Inflammatory macrophage treated with lipopolysaccharide for 1 hour (primary cell): ENCODE measurements at regions not wholly inside any gene's neighbourhood (a gene's known extent, or its start where the extent isn't known, plus 50 kb on each side); places are given as distances from the start of the nearest gene placed in this dataset.
"Not testable (repeated sequence)": the region's sequence is repeated elsewhere in the genome, so short reads cannot be mapped to it uniquely, and the experiment has no call there.

Experiments
- DNase-seq, 2 donors: peaks; one replicate each; pipeline ENCODE4 v3.0.0-alpha.2; 2020 to 2022

- no peak for DNase-seq
Measured at GRCh38 chrX:122241959-122242358, 942.1 kb upstream of the GRIA3 start.

GRCh38 chrX:122244080-122244479 lies 940.0 kb upstream of the GRIA3 start:
- DNase-seq: no peak

GRCh38 chrX:122245175-122245574 lies 938.9 kb upstream of the GRIA3 start:
- DNase-seq: no peak

GRCh38 chrX:122245943-122246342 lies 938.1 kb upstream of the GRIA3 start:
- DNase-seq: no peak

GRCh38 chrX:122246937-122247336 lies 937.1 kb upstream of the GRIA3 start:
- DNase-seq: no peak

- no peak for DNase-seq
Measured at GRCh38 chrX:122248681-122249080, 935.4 kb upstream of the GRIA3 start.

GRCh38 chrX:122252454-122252853 lies 931.6 kb upstream of the GRIA3 start:
- DNase-seq: no peak

- DNase-seq: no peak
Measured at GRCh38 chrX:122268353-122268752, 915.7 kb upstream of the GRIA3 start.

- no peak for DNase-seq
Measured at GRCh38 chrX:122269243-122269781, 914.8 kb upstream of the GRIA3 start.

- DNase-seq: no peak
Measured at GRCh38 chrX:122270809-122271494, 913.1 kb upstream of the GRIA3 start.

- no peak for DNase-seq
Measured at GRCh38 chrX:122272011-122272410, 912.1 kb upstream of the GRIA3 start.

GRCh38 chrX:122279746-122280145 lies 904.3 kb upstream of the GRIA3 start:
- no peak for DNase-seq

GRCh38 chrX:122299822-122300221 lies 884.3 kb upstream of the GRIA3 start:
- DNase-seq: not testable (repeated sequence)

- no peak for DNase-seq
Measured at GRCh38 chrX:122301491-122301890, 882.6 kb upstream of the GRIA3 start.

- no peak for DNase-seq
Measured at GRCh38 chrX:122303761-122304160, 880.3 kb upstream of the GRIA3 start.

- no peak for DNase-seq
Measured at GRCh38 chrX:122344816-122345215, 839.3 kb upstream of the GRIA3 start.

- DNase-seq: no peak
Measured at GRCh38 chrX:122363112-122363795, 820.8 kb upstream of the GRIA3 start.

- not testable (repeated sequence) for DNase-seq
Measured at GRCh38 chrX:122375533-122375932, 808.5 kb upstream of the GRIA3 start.

GRCh38 chrX:122389005-122389404 lies 795.1 kb upstream of the GRIA3 start:
- DNase-seq: no peak

- no peak for DNase-seq
Measured at GRCh38 chrX:122418758-122419157, 765.3 kb upstream of the GRIA3 start.

GRCh38 chrX:122421434-122422121 lies 762.5 kb upstream of the GRIA3 start:
- no peak for DNase-seq

GRCh38 chrX:122422547-122422946 lies 761.5 kb upstream of the GRIA3 start:
- DNase-seq: no peak

GRCh38 chrX:122434942-122435341 lies 749.1 kb upstream of the GRIA3 start:
- no peak for DNase-seq

GRCh38 chrX:122439831-122440230 lies 744.2 kb upstream of the GRIA3 start:
- no peak for DNase-seq
